Neural crest cell (in vitro differentiated cells): ENCODE measurements at regions not wholly inside any gene's neighbourhood (a gene's known extent, or its start where the extent isn't known, plus 50 kb on each side); places are given as distances from the start of the nearest gene placed in this dataset.
"Not testable (repeated sequence)": the region's sequence is repeated elsewhere in the genome, so short reads cannot be mapped to it uniquely, and the experiment has no call there.

Source experiments
- DNase-seq: peaks from one replicate; pipeline ENCODE4 v3.0.0; 2021; ENCODE audit warnings: low read depth, mixed read lengths, low spot score
- H3K27ac Mint-ChIP-seq: one replicate; pipeline ENCODE4 v1.8.0; 2021; ENCODE audit warnings: mild to moderate bottlenecking, mixed read lengths; ENCODE audit not compliant: unreplicated experiment
- H3K27me3 Mint-ChIP-seq: 2 replicates; pipeline ENCODE4 v1.8.0; 2021; ENCODE audit warnings: low read depth, mild to moderate bottlenecking, mixed read lengths
- H3K36me3 Mint-ChIP-seq: 2 replicates; pipeline ENCODE4 v1.8.0; 2021; ENCODE audit warnings: low read depth, mild to moderate bottlenecking, mixed read lengths
- H3K4me1 Mint-ChIP-seq: 2 replicates; pipeline ENCODE4 v1.8.0; 2021; ENCODE audit warnings: mixed read lengths
- H3K4me3 Mint-ChIP-seq: one replicate; pipeline ENCODE4 v1.8.0; 2021; ENCODE audit warnings: mild to moderate bottlenecking, mixed read lengths
- H3K9me3 Mint-ChIP-seq: 2 replicates; pipeline ENCODE4 v1.8.0; 2021; ENCODE audit warnings: mixed read lengths
- CTCF ChIP-seq: fragments of 200-600 bp; sonication (generic); conservative IDR thresholded peaks from 2 replicates; pipeline ENCODE4 v1.5.0; 2021; ENCODE audit warnings: antibody characterized with exemption, mild to moderate bottlenecking

- Mint-ChIP-seq H3K27me3 (no peaks in the 10 kb centered on the region), H3K27ac (no peak overlapping the region), H3K9me3 (peaks cover 22% of the 10 kb centered on the region), H3K4me1 (no peaks in the 10 kb centered on the region), H3K4me3 (no peak overlapping the region), H3K36me3 (peaks cover 11% of the 10 kb centered on the region)
- DNase-seq = no peak
- TF ChIP-seq CTCF = no peak
Measured at GRCh38 chr3:110504901-110505300, 566.7 kb upstream of the NECTIN3 start.

GRCh38 chr3:110506890-110507289 lies 564.7 kb upstream of the NECTIN3 start:
- Mint-ChIP-seq H3K27me3 (no peaks in the 10 kb centered on the region), H3K36me3 (peaks cover 8% of the 10 kb centered on the region), H3K4me1 (no peaks in the 10 kb centered on the region), H3K4me3 (no peak overlapping the region), H3K9me3 (peaks cover 23% of the 10 kb centered on the region), H3K27ac (no peak overlapping the region)
- no peak for TF ChIP-seq CTCF
- no peak for DNase-seq

- H3K36me3 Mint-ChIP-seq, H3K27me3 Mint-ChIP-seq, DNase-seq, H3K27ac Mint-ChIP-seq, H3K4me1 Mint-ChIP-seq, H3K4me3 Mint-ChIP-seq: not testable (repeated sequence)
- peaks cover 23% of the 10 kb centered on the region for H3K9me3 Mint-ChIP-seq
Measured at GRCh38 chr3:110507570-110507969, 564.0 kb upstream of the NECTIN3 start.

GRCh38 chr3:110512961-110513360 lies 558.7 kb upstream of the NECTIN3 start:
- no peak for TF ChIP-seq CTCF
- no peaks in the 10 kb centered on the region for H3K27me3 Mint-ChIP-seq

GRCh38 chr3:110518031-110518430 lies 553.6 kb upstream of the NECTIN3 start:
- H3K9me3 Mint-ChIP-seq = peaks cover 5% of the 10 kb centered on the region
- H3K27me3 Mint-ChIP-seq = no peaks in the 10 kb centered on the region
- no peaks in the 10 kb centered on the region for H3K36me3 Mint-ChIP-seq
- no peak overlapping the region for H3K27ac Mint-ChIP-seq
- no peak for DNase-seq
- H3K4me3 Mint-ChIP-seq = no peak overlapping the region
- no peak for TF ChIP-seq CTCF
- no peaks in the 10 kb centered on the region for H3K4me1 Mint-ChIP-seq

More at GRCh38 chr3:110512961-110513360, 558.7 kb upstream of the NECTIN3 start:
- no peak for DNase-seq
- Mint-ChIP-seq H3K9me3 (peaks cover 17% of the 10 kb centered on the region), H3K4me1 (no peaks in the 10 kb centered on the region), H3K27ac (no peak overlapping the region), H3K4me3 (no peak overlapping the region), H3K36me3 (peaks cover 8% of the 10 kb centered on the region)

- H3K27ac Mint-ChIP-seq = no peak overlapping the region
- H3K27me3 Mint-ChIP-seq = no peaks in the 10 kb centered on the region
- no peak overlapping the region for H3K4me3 Mint-ChIP-seq
- no peaks in the 10 kb centered on the region for H3K36me3 Mint-ChIP-seq
- TF ChIP-seq CTCF = no peak
- H3K4me1 Mint-ChIP-seq = no peaks in the 10 kb centered on the region
- DNase-seq = no peak
- H3K9me3 Mint-ChIP-seq = peaks cover 5% of the 10 kb centered on the region
Measured at GRCh38 chr3:110519071-110519470, 552.5 kb upstream of the NECTIN3 start.
